ENCODE measurements at regions not wholly inside any gene's neighbourhood (a gene's known extent, or its start where the extent isn't known, plus 50 kb on each side); places are given as distances from the start of the nearest gene placed in this dataset.

DNA sequence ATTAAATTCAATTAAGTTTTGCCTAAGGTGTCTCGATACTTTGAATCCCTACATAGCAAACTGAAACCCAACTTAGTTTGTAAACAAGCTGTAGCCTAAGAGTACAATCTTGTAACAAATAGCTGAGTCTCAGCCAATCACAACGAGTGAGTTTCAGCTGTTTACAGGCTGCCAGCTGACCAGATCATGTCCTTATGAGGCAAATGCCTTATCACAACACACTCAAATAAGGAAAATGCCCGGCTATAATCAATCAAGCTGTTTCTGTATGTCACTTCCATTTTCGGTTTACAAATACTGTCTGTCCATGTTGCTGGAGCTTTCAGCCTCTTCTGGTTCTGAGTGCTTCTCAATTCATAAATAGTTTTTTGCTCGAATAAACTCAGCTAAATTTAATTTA lies 943.8 kb downstream of the SLC16A7 start:
- TF ChIP-seq, protein P1, sequence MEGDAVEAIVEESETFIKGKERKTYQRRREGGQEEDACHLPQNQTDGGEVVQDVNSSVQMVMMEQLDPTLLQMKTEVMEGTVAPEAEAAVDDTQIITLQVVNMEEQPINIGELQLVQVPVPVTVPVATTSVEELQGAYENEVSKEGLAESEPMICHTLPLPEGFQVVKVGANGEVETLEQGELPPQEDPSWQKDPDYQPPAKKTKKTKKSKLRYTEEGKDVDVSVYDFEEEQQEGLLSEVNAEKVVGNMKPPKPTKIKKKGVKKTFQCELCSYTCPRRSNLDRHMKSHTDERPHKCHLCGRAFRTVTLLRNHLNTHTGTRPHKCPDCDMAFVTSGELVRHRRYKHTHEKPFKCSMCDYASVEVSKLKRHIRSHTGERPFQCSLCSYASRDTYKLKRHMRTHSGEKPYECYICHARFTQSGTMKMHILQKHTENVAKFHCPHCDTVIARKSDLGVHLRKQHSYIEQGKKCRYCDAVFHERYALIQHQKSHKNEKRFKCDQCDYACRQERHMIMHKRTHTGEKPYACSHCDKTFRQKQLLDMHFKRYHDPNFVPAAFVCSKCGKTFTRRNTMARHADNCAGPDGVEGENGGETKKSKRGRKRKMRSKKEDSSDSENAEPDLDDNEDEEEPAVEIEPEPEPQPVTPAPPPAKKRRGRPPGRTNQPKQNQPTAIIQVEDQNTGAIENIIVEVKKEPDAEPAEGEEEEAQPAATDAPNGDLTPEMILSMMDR (IDR thresholded peaks at IDR 0.05) = no peak
- TF ChIP-seq POLR2A (IDR thresholded peaks at IDR 0.05) = no peak
- no peak for TF ChIP-seq EP300 (IDR thresholded peaks at IDR 0.05)
